Ovary (tissue), 7 donors: ENCODE measurements at regions not wholly inside any gene's neighbourhood (a gene's known extent, or its start where the extent isn't known, plus 50 kb on each side); places are given as distances from the start of the nearest gene placed in this dataset.

Experiments
- DNase-seq, 5 donors: peaks; one replicate each; pipeline ENCODE4 v3.0.0-alpha.2; 2019 to 2020
- H3K27ac ChIP-seq, 2 donors: fragments of 200-600 bp; one replicate each; pipeline versions ENCODE4 v1.5.1 to v1.8.0; 2019 to 2022
- H3K27me3 ChIP-seq: fragments of 200-600 bp; one replicate; pipeline ENCODE4 v1.8.0; 2022
- H3K36me3 ChIP-seq: fragments of 200-600 bp; sonication (generic); one replicate; pipeline ENCODE4 v1.5.1; 2019
- H3K4me1 ChIP-seq: one replicate; pipeline ENCODE4 v1.8.1; 2013; ENCODE audit warnings: mild to moderate bottlenecking, moderate library complexity; ENCODE audit not compliant: insufficient read depth
- H3K4me3 ChIP-seq: fragments of 200-600 bp; sonication (generic); one replicate; pipeline ENCODE4 v1.5.1; 2017
- H3K9me3 ChIP-seq, 2 donors: fragments of 200-600 bp in 1 of 2; sonication (generic) in 1 of 2; one replicate each; pipeline versions ENCODE4 v1.5.1 to v1.8.1; 2013 to 2019; ENCODE audit warnings: mild to moderate bottlenecking in 1 of 2, moderate library complexity in 1 of 2
- CTCF ChIP-seq, 3 donors: fragments of 450-650 bp in 2 of 3; fragments of 200-600 bp in 1 of 3; IDR thresholded peaks; one replicate each; pipeline versions ENCODE4 v1.5.1 to v1.8.0; 2016 to 2022; ENCODE audit warnings: antibody characterized with exemption in 3 of 3, mild to moderate bottlenecking in 1 of 3
- EP300 ChIP-seq: sonication (generic); formaldehyde crosslinking; IDR thresholded peaks from one replicate; pipeline ENCODE4 v1.6.1; 2017; ENCODE audit warnings: antibody characterized with exemption
- POLR2A ChIP-seq: fragments of 450-650 bp; IDR thresholded peaks from one replicate; pipeline ENCODE4 v1.6.1; 2017; ENCODE audit warnings: antibody characterized with exemption, mild to moderate bottlenecking, moderate library complexity
- WGBS, 3 donors: extraction: QIAGEN DNeasy Blood & Tissue Kit in 1 of 3; methylation state at CpG; one replicate each; pipeline versions ENCODE4 v1.1.5 to v1.1.7; 2013 to 2017; 5-methylcytosine and 5-hydroxymethylcytosine counted together
- intact Hi-C, 4 donors: fragments of 100-400 bp; cut with DNase I; formaldehyde crosslinking; loops; one replicate each; pipeline versions ENCODE4 v1.11.0 to v1.15.1; 2022 to 2023
- donor health status: DM: no; HTN: no; CAD: no; lungs with moderate emphysema.
- donor health status: DM: no; HTN: no; CAD: no.
- donor health status: Bipolar disorder and iron deficiency.
- donor health status: DM: no; HTN: no; CAD: no.
- donor health status: DM: yes; HTN: yes; CAD: no.

GRCh38 chr13:52931539-52932431, 83.3 kb upstream of the PCDH8 start:
- H3K4me1 ChIP-seq: no peaks in the 10 kb centered on the region
- no peak for DNase-seq
- TF ChIP-seq POLR2A: no peak
- no peak for TF ChIP-seq CTCF (IDR thresholded peaks at IDR 0.05)
- no peak for TF ChIP-seq EP300
- intact Hi-C loops: no loop called here
- H3K9me3 ChIP-seq: no peaks in the 10 kb centered on the region
- no peak overlapping the region for H3K27ac ChIP-seq
- H3K4me3 ChIP-seq: no peak overlapping the region
- H3K27me3 ChIP-seq: no peaks in the 10 kb centered on the region
- no peaks in the 10 kb centered on the region for H3K36me3 ChIP-seq
- 45 to 54% (median 49%) methylated on average over 4 of the region's 4 CpGs for WGBS, 3 donors

GRCh38 chr13:52931131-52931530, 82.7 kb upstream of the PCDH8 start:
- TF ChIP-seq POLR2A (no peak), EP300 (no peak), CTCF (IDR thresholded peaks at IDR 0.05) (no peak)
- no peak overlapping the region for H3K27ac ChIP-seq
- WGBS, 3 donors: 74 to 84% (median 80%) methylated on average over 5 of the region's 5 CpGs
- no peaks in the 10 kb centered on the region for H3K27me3 ChIP-seq
- H3K36me3 ChIP-seq: no peaks in the 10 kb centered on the region
- H3K9me3 ChIP-seq: no peaks in the 10 kb centered on the region
- intact Hi-C loops: no loop called here
- no peak overlapping the region for H3K4me3 ChIP-seq
- DNase-seq: no peak
- no peaks in the 10 kb centered on the region for H3K4me1 ChIP-seq

GRCh38 chr13:52929846-52930245, 81.4 kb upstream of the PCDH8 start:
- 61 to 70% (median 65%) methylated on average over 2 of the region's 2 CpGs for WGBS, 3 donors
- no peaks in the 10 kb centered on the region for H3K36me3 ChIP-seq
- no peak for DNase-seq
- no peaks in the 10 kb centered on the region for H3K9me3 ChIP-seq
- H3K4me1 ChIP-seq: no peaks in the 10 kb centered on the region
- H3K27ac ChIP-seq: no peak overlapping the region
- no peak overlapping the region for H3K4me3 ChIP-seq
- intact Hi-C loops: no loop called here
- TF ChIP-seq POLR2A: no peak
- H3K27me3 ChIP-seq: no peaks in the 10 kb centered on the region

GRCh38 chr13:52926971-52927370, 78.5 kb upstream of the PCDH8 start:
- no peak overlapping the region for H3K27ac ChIP-seq
- DNase-seq: no peak
- H3K9me3 ChIP-seq: no peaks in the 10 kb centered on the region
- no peaks in the 10 kb centered on the region for H3K27me3 ChIP-seq
- WGBS, 3 donors: 85 to 90% (median 90%) methylated on average over 2 of the region's 2 CpGs
- intact Hi-C loops: no loop called here
- H3K4me3 ChIP-seq: no peak overlapping the region
- H3K36me3 ChIP-seq: no peaks in the 10 kb centered on the region
- no peaks in the 10 kb centered on the region for H3K4me1 ChIP-seq
- TF ChIP-seq EP300 (no peak), POLR2A (no peak), CTCF (IDR thresholded peaks at IDR 0.05) (no peak)

- no peaks in the 10 kb centered on the region for H3K36me3 ChIP-seq
- DNase-seq: no peak
- H3K4me1 ChIP-seq: no peaks in the 10 kb centered on the region
- TF ChIP-seq CTCF (IDR thresholded peaks at IDR 0.05) (no peak), EP300 (no peak), POLR2A (no peak)
- 35 to 50% (median 42%) methylated on average over 13 of the region's 13 CpGs for WGBS, 3 donors
- no peak overlapping the region for H3K27ac ChIP-seq
- no peaks in the 10 kb centered on the region for H3K27me3 ChIP-seq
- no peak overlapping the region for H3K4me3 ChIP-seq
- H3K9me3 ChIP-seq: no peaks in the 10 kb centered on the region
- intact Hi-C loops: no loop called here
Measured at GRCh38 chr13:52925775-52926285, 77.4 kb upstream of the PCDH8 start.
